ENCODE measurements at regions not wholly inside any gene's neighbourhood (a gene's known extent, or its start where the extent isn't known, plus 50 kb on each side); places are given as distances from the start of the nearest gene placed in this dataset.
"Not testable (repeated sequence)": the region's sequence is repeated elsewhere in the genome, so short reads cannot be mapped to it uniquely, and the experiment has no call there.

- POLR2A ChIA-PET: no interaction called here
- DNase-seq (ENCODE audit: extremely low spot score): no peak
- CTCF ChIA-PET: interaction anchor here (1.1 to 13.1 kb wide), 10 partner anchors 11 to 95 kb away, joined by 3 to 158 read pairs (median 6); no protein-coding TSS in a partner anchor
- no peak for TF ChIP-seq CTCF (IDR thresholded peaks at IDR 0.05; ENCODE audit: control extremely low read depth, extremely low read depth, low read depth, missing control alignments)
Measured at GRCh38 chr7:142481548-142481947, 223.7 kb upstream of the PRSS58 start.

GRCh38 chr7:142478479-142479220 lies 220.8 kb upstream of the PRSS58 start:
- CTCF ChIA-PET: interaction anchor here (0.7 to 13.1 kb wide), 21 partner anchors 10 to 162 kb away, joined by 3 to 158 read pairs (median 5); no protein-coding TSS in a partner anchor
- peak; percentile 68 for TF ChIP-seq CTCF (IDR thresholded peaks at IDR 0.05; ENCODE audit: control extremely low read depth, extremely low read depth, low read depth, missing control alignments)
- peak; percentile 31 for DNase-seq (ENCODE audit: extremely low spot score)
- POLR2A ChIA-PET: no interaction called here

- CTCF ChIA-PET: interaction anchor here (0.7 to 13.1 kb wide), 18 partner anchors 9 to 92 kb away, joined by 3 to 158 read pairs (median 5); no protein-coding TSS in a partner anchor
- POLR2A ChIA-PET: not testable (repeated sequence)
Measured at GRCh38 chr7:142477801-142478200, 219.9 kb upstream of the PRSS58 start.

GRCh38 chr7:142477079-142477651 lies 219.3 kb upstream of the PRSS58 start:
- ChIA-PET CTCF (interaction anchor here (1.0 to 13.1 kb wide), 6 partner anchors 8 to 81 kb away, joined by 3 to 158 read pairs (median 24); no protein-coding TSS in a partner anchor), POLR2A (no interaction called here)
- DNase-seq (ENCODE audit: extremely low spot score): no peak
- no peak for TF ChIP-seq CTCF (IDR thresholded peaks at IDR 0.05; ENCODE audit: control extremely low read depth, extremely low read depth, low read depth, missing control alignments)

More at GRCh38 chr7:142477801-142478200, 219.9 kb upstream of the PRSS58 start:
- not testable (repeated sequence) for DNase-seq (ENCODE audit: extremely low spot score)

GRCh38 chr7:142476077-142476476 lies 218.2 kb upstream of the PRSS58 start:
- no peak for DNase-seq (ENCODE audit: extremely low spot score)
- POLR2A ChIA-PET: no interaction called here
- CTCF ChIA-PET: interaction anchor here (1.0 to 13.1 kb wide), 5 partner anchors 8 to 82 kb away, joined by 3 to 158 read pairs (median 13); no protein-coding TSS in a partner anchor
- TF ChIP-seq CTCF (IDR thresholded peaks at IDR 0.05; ENCODE audit: control extremely low read depth, extremely low read depth, low read depth, missing control alignments): no peak

GRCh38 chr7:142471820-142472219 lies 214.0 kb upstream of the PRSS58 start:
- POLR2A ChIA-PET: no interaction called here
- CTCF ChIA-PET: interaction anchor here (1.1 to 3.7 kb wide), 4 partner anchors 12 to 86 kb away, joined by 3 to 21 read pairs (median 4); no protein-coding TSS in a partner anchor
- no peak for TF ChIP-seq CTCF (IDR thresholded peaks at IDR 0.05; ENCODE audit: control extremely low read depth, extremely low read depth, low read depth, missing control alignments)
- no peak for DNase-seq (ENCODE audit: extremely low spot score)

- ChIA-PET CTCF (interaction anchor here (1.0 to 5.5 kb wide), 5 partner anchors 8 to 64 kb away, joined by 3 to 35 read pairs (median 6); no protein-coding TSS in a partner anchor), POLR2A (no interaction called here)
- no peak for DNase-seq (ENCODE audit: extremely low spot score)
- TF ChIP-seq CTCF (IDR thresholded peaks at IDR 0.05; ENCODE audit: control extremely low read depth, extremely low read depth, low read depth, missing control alignments): no peak
Measured at GRCh38 chr7:142470544-142470830, 212.6 kb upstream of the PRSS58 start.
